PC-9 (cell line): ENCODE measurements at regions not wholly inside any gene's neighbourhood (a gene's known extent, or its start where the extent isn't known, plus 50 kb on each side); places are given as distances from the start of the nearest gene placed in this dataset.

Experiments used
- BruUV-seq: library from RNA; stranded (reverse); fragments of 400-500 nt; replicated peaks from 2 replicates; lab custom pipeline; 2021; lab: Mats Ljungman, UMichigan
- CTCF ChIA-PET: fragments of 300-600 bp; sonication (Branson Sonifier 250); formaldehyde crosslinking; loops from one replicate; lab custom pipeline; 2022; ENCODE audit warnings: antibody characterized with exemption; lab: Charles Lee
- POLR2A ChIA-PET: fragments of 300-600 bp; sonication (Branson Sonifier 250); formaldehyde crosslinking; loops from one replicate; lab custom pipeline; 2022; ENCODE audit warnings: antibody characterized with exemption; ENCODE audit not compliant: unreplicated experiment; lab: Charles Lee
- DNase-seq, 2 experiments: peaks; one replicate each; pipeline versions ENCODE4 v3.0.0 to v3.0.0-alpha.2; 2015 to 2022; ENCODE audit warnings: mixed read lengths in 1 of 2
- H2AFZ ChIP-seq: fragments of 200-600 bp; sonication (generic); 2 replicates; pipeline ENCODE4 v1.8.1; 2017; ENCODE audit warnings: antibody characterized with exemption
- H3F3A ChIP-seq: fragments of 200-600 bp; sonication (generic); 2 replicates; pipeline ENCODE4 v1.8.1; 2017; ENCODE audit warnings: antibody characterized with exemption, mild to moderate bottlenecking, low read depth; ENCODE audit not compliant: insufficient read depth
- H3K27ac ChIP-seq: fragments of 200-600 bp; sonication (generic); 2 replicates; pipeline ENCODE4 v1.6.1; 2016; ENCODE audit warnings: mixed run types
- H3K27me3 ChIP-seq: fragments of 200-600 bp; sonication (generic); 2 replicates; pipeline ENCODE4 v1.6.1; 2016; ENCODE audit warnings: low read depth, mixed run types; ENCODE audit not compliant: insufficient read depth
- H3K36me3 ChIP-seq: fragments of 200-600 bp; sonication (generic); 2 replicates; pipeline ENCODE4 v1.6.1; 2016; ENCODE audit warnings: low read depth, mixed run types
- H3K4me1 ChIP-seq: fragments of 200-600 bp; sonication (generic); replicated peaks from 2 replicates; pipeline ENCODE4 v1.6.1; 2016; ENCODE audit warnings: mixed run types; ENCODE audit not compliant: insufficient read depth
- H3K4me2 ChIP-seq: fragments of 200-600 bp; sonication (generic); 2 replicates; pipeline ENCODE4 v1.6.1; 2017; ENCODE audit warnings: mixed run types
- H3K4me3 ChIP-seq: fragments of 200-600 bp; sonication (generic); 2 replicates; pipeline ENCODE4 v1.6.1; 2016; ENCODE audit warnings: mixed run types
- H3K79me2 ChIP-seq: fragments of 200-600 bp; sonication (generic); 2 replicates; pipeline ENCODE4 v1.6.1; 2017; ENCODE audit warnings: low read depth, mixed run types
- H3K9me2 ChIP-seq: fragments of 200-600 bp; sonication (generic); 2 replicates; pipeline ENCODE4 v1.8.1; 2017; ENCODE audit warnings: mild to moderate bottlenecking; ENCODE audit not compliant: insufficient read depth
- H3K9me3 ChIP-seq: fragments of 200-600 bp; sonication (generic); 2 replicates; pipeline ENCODE4 v1.8.1; 2016; ENCODE audit warnings: low read depth; ENCODE audit not compliant: insufficient read depth
- H4K20me1 ChIP-seq: fragments of 200-600 bp; sonication (generic); 2 replicates; pipeline ENCODE4 v1.8.1; 2017; ENCODE audit not compliant: insufficient read depth
- CTCF ChIP-seq: fragments of 200-600 bp; sonication (generic); conservative IDR thresholded peaks from 2 replicates; pipeline ENCODE4 v1.6.1; 2017; ENCODE audit warnings: mixed run types, antibody characterized with exemption, mild to moderate bottlenecking, moderate library complexity
- EZH2 ChIP-seq: fragments of 200-600 bp; sonication (generic); IDR thresholded peaks from 2 replicates; pipeline ENCODE4 v1.8.0; 2017; ENCODE audit warnings: antibody characterized with exemption, low read depth
- intact Hi-C: fragments of 100-400 bp; cut with micrococcal nuclease; formaldehyde crosslinking; loops from one replicate; pipeline ENCODE4 v1.10.0; 2022; ENCODE audit not compliant: unreplicated experiment

- Histone ChIP-seq H3K36me3 (0 out of 2 replicates have a peak, but pooled peaks cover 4% of the 10 kb centered on the region), H3K27me3 (no peaks in the 10 kb centered on the region), H3K27ac (peak overlapping the region; percentile 99), H3K79me2 (no peaks in the 10 kb centered on the region), H3K9me2 (no peaks in the 10 kb centered on the region), H2AFZ (no peak overlapping the region), H4K20me1 (no peaks in the 10 kb centered on the region), H3K4me2 (peak overlapping the region; percentile 73), H3F3A (peaks cover 64% of the 10 kb centered on the region), H3K9me3 (peaks cover 4% of the 10 kb centered on the region; the same call in 1 of the 2 replicates), H3K4me3 (no peak overlapping the region), H3K4me1 (peaks cover 69% of the 10 kb centered on the region)
- ChIA-PET POLR2A (interaction anchor here (0.5 to 1.2 kb wide), 5 partner anchors 13 to 1042 kb away, joined by 4 to 8 read pairs (median 7); partner anchors contain the start of gene TLE3), CTCF (interaction anchor here (0.9 to 1.0 kb wide), 2 partner anchors 61 to 239 kb away, joined by 3 to 4 read pairs; no protein-coding TSS in a partner anchor)
- DNase-seq, result peak; percentile 73 to 99
- no TSS peak for BruUV-seq
- intact Hi-C loops, result loop anchor here (1.0 to 5.0 kb wide), 6 partner anchors 14 to 789 kb away; partner anchors contain the start of gene TLE3
- TF ChIP-seq CTCF, result no peak
- no peak for TF ChIP-seq EZH2
These were observed 255.5 kb downstream of the UACA start for GRCh38 chr15:70507772-70508371.

GRCh38 chr15:70505936-70506912, 257.1 kb downstream of the UACA start:
- peaks cover 63% of the 10 kb centered on the region for H3F3A ChIP-seq
- peak overlapping the region; percentile 63 for H3K4me2 ChIP-seq
- H3K27me3 ChIP-seq, result no peaks in the 10 kb centered on the region
- H3K9me2 ChIP-seq, result no peaks in the 10 kb centered on the region
- intact Hi-C loops, result loop anchor here (2.0 to 5.0 kb wide), 3 partner anchors 309 to 791 kb away; no protein-coding TSS in a partner anchor
- H4K20me1 ChIP-seq, result no peaks in the 10 kb centered on the region
- no peak for TF ChIP-seq EZH2
- TF ChIP-seq CTCF, result no peak
- CTCF ChIA-PET, result interaction anchor here (1.0 to 1.2 kb wide), 2 partner anchors 20 to 1044 kb away, joined by 4 read pairs; no protein-coding TSS in a partner anchor
- peaks cover 4% of the 10 kb centered on the region; the same call in 1 of the 2 replicates for H3K9me3 ChIP-seq
- no TSS peak for BruUV-seq
- peaks cover 69% of the 10 kb centered on the region for H3K4me1 ChIP-seq
- no peak for DNase-seq
- H3K79me2 ChIP-seq, result no peaks in the 10 kb centered on the region
- H2AFZ ChIP-seq, result no peak overlapping the region
- 0 out of 2 replicates have a peak, but pooled peaks cover 4% of the 10 kb centered on the region for H3K36me3 ChIP-seq
- H3K27ac ChIP-seq, result peak overlapping the region; percentile 99
- no peak overlapping the region for H3K4me3 ChIP-seq
- POLR2A ChIA-PET, result interaction anchor here (0.6 to 2.1 kb wide), 7 partner anchors 10 to 949 kb away, joined by 3 to 20 read pairs (median 4); no protein-coding TSS in a partner anchor
